Endothelial cell of umbilical vein (primary cell): ENCODE measurements at regions not wholly inside any gene's neighbourhood (a gene's known extent, or its start where the extent isn't known, plus 50 kb on each side); places are given as distances from the start of the nearest gene placed in this dataset.

Experiments used
- BruUV-seq: library from RNA; stranded (reverse); fragments of 400-500 nt; replicated peaks from 2 replicates; lab custom pipeline; 2021; lab: Mats Ljungman, UMichigan
- CTCF ChIA-PET: fragments of 300-600, 350-600 bp; sonication (Branson Sonifier 250); formaldehyde crosslinking; loops from one replicate; lab custom pipeline; 2021; ENCODE audit warnings: antibody characterized with exemption, inconsistent platforms; lab: Charles Lee
- POLR2A ChIA-PET: fragments of 300-600, 350-600 bp; sonication (Branson Sonifier 250); formaldehyde crosslinking; loops from one replicate; lab custom pipeline; 2021; ENCODE audit warnings: antibody characterized with exemption, inconsistent platforms; lab: Charles Lee
- DNase-seq: peaks from one replicate; pipeline ENCODE4 v3.0.0-alpha.2; 2011; ENCODE audit warnings: low read depth, low spot score
- FAIRE-seq: peaks from 2 replicates; lab custom pipeline; 2011; peaks lifted over from hg19 to GRCh38; lab: Jason Lieb, UNC
- H2AFZ ChIP-seq: 2 replicates; pipeline ENCODE4 v1.6.0; 2012; ENCODE audit warnings: low read depth, low read length, control low read depth, inconsistent platforms
- H3K27ac ChIP-seq: 2 replicates; pipeline ENCODE4 v1.5.1; 2011; ENCODE audit warnings: low read depth, mild to moderate bottlenecking, control low read depth, low read length, moderate library complexity; ENCODE audit not compliant: insufficient read depth
- H3K27me3 ChIP-seq, 2 experiments: 2 replicates each; pipeline versions ENCODE4 v1.6.0 to v1.6.1; 2011; ENCODE audit warnings: low read length in 2 of 2, mixed read lengths in 1 of 2; ENCODE audit not compliant: control insufficient read depth in 2 of 2, insufficient read depth in 2 of 2
- H3K36me3 ChIP-seq, 2 experiments: 2 replicates in 1 of 2; 3 replicates in 1 of 2; pipeline ENCODE4 v1.5.1; 2011; ENCODE audit warnings: low read length in 2 of 2, mild to moderate bottlenecking in 1 of 2, moderate library complexity in 1 of 2; ENCODE audit not compliant: control insufficient read depth in 2 of 2, insufficient read depth in 2 of 2; ENCODE audit errors: extremely low read depth in 1 of 2
- H3K4me1 ChIP-seq: 3 replicates; pipeline ENCODE4 v1.5.1; 2011; ENCODE audit warnings: mild to moderate bottlenecking, low read length; ENCODE audit not compliant: control insufficient read depth, insufficient read depth; ENCODE audit errors: extremely low read depth
- H3K4me2 ChIP-seq: 2 replicates; pipeline ENCODE4 v1.6.1; 2011; ENCODE audit warnings: low read length, control low read depth, mixed read lengths; ENCODE audit not compliant: insufficient read depth
- H3K4me3 ChIP-seq, 3 experiments: fragments of 200-600 bp in 1 of 3; sonication (generic), shearing (Covaris generic) in 1 of 3; replicated peaks in 1 of 3; 2 replicates each; pipeline ENCODE4 v1.5.1; 2011 to 2016; ENCODE audit warnings: control low read depth in 3 of 3, low read length in 3 of 3, mild to moderate bottlenecking in 2 of 3, inconsistent platforms in 1 of 3, low read depth in 1 of 3, moderate library complexity in 1 of 3; ENCODE audit not compliant: insufficient read depth in 1 of 3
- H3K79me2 ChIP-seq: 2 replicates; pipeline ENCODE4 v1.6.0; 2012; ENCODE audit warnings: low read length, inconsistent platforms; ENCODE audit not compliant: control insufficient read depth, insufficient read depth
- H3K9ac ChIP-seq: replicated peaks from 2 replicates; pipeline ENCODE3; 2011; ENCODE audit warnings: low read length, control low read depth; ENCODE audit not compliant: insufficient read depth; ENCODE audit errors: extremely low read depth
- H3K9me1 ChIP-seq: replicated peaks from 3 replicates; pipeline ENCODE4 v1.6.0; 2011; ENCODE audit warnings: mild to moderate bottlenecking, low read length; ENCODE audit not compliant: control insufficient read depth, insufficient read depth; ENCODE audit errors: extremely low read depth
- H3K9me3 ChIP-seq: replicated peaks from 2 replicates; pipeline ENCODE4 v1.5.1; 2012; ENCODE audit warnings: low read length, inconsistent platforms; ENCODE audit not compliant: control insufficient read depth, insufficient read depth
- H4K20me1 ChIP-seq: replicated peaks from 2 replicates; pipeline ENCODE3; 2011; ENCODE audit warnings: mild to moderate bottlenecking, low read length; ENCODE audit not compliant: control insufficient read depth, insufficient read depth; ENCODE audit errors: extremely low read depth
- CTCF ChIP-seq, 2 donors: IDR thresholded peaks; 1 replicate in 1 of 2; 2 replicates in 1 of 2; pipeline ENCODE4 v1.5.1; 2011; ENCODE audit warnings: low read length in 2 of 2, mild to moderate bottlenecking in 2 of 2, moderate library complexity in 2 of 2, control low read depth in 1 of 2, inconsistent platforms in 1 of 2, low read depth in 1 of 2; ENCODE audit not compliant: insufficient read depth in 1 of 2; ENCODE audit errors: extremely low read depth in 1 of 2
- EZH2 ChIP-seq: IDR thresholded peaks from 2 replicates; pipeline ENCODE4 v1.6.1; 2012; ENCODE audit warnings: borderline replicate concordance, low read depth, mild to moderate bottlenecking, moderate library complexity, low read length, inconsistent platforms; ENCODE audit not compliant: severe bottlenecking
- FOS ChIP-seq: IDR thresholded peaks from 2 replicates; pipeline ENCODE4 v1.6.1; 2011; ENCODE audit warnings: mild to moderate bottlenecking, low read length, moderate library complexity, borderline replicate concordance; ENCODE audit not compliant: insufficient read depth
- GATA2 ChIP-seq: IDR thresholded peaks from 2 replicates; pipeline ENCODE4 v1.7.0; 2011; ENCODE audit warnings: low read depth, mild to moderate bottlenecking, moderate library complexity, mixed read lengths, low read length; ENCODE audit not compliant: insufficient read length, insufficient read depth
- JUN ChIP-seq: IDR thresholded peaks from 2 replicates; pipeline ENCODE4 v1.6.1; 2011; ENCODE audit warnings: borderline replicate concordance, low read depth; ENCODE audit not compliant: insufficient read length, insufficient read depth
- MAX ChIP-seq: IDR thresholded peaks from 2 replicates; pipeline ENCODE4 v1.6.1; 2011; ENCODE audit not compliant: insufficient read depth, insufficient read length
- MYC ChIP-seq: IDR thresholded peaks from one replicate; pipeline ENCODE4 v1.6.1; 2011; ENCODE audit warnings: mild to moderate bottlenecking, low read depth, low read length
- POLR2A ChIP-seq: IDR thresholded peaks from 2 replicates; pipeline ENCODE4 v1.6.1; 2012; ENCODE audit warnings: low read depth, mild to moderate bottlenecking, control low read depth, low read length
- POLR2AphosphoS5 ChIP-seq: IDR thresholded peaks from 2 replicates; pipeline ENCODE4 v1.6.1; 2012; ENCODE audit warnings: low read depth, mild to moderate bottlenecking, control low read depth, low read length, moderate library complexity; ENCODE audit not compliant: insufficient read depth
- dilution Hi-C: fragments of 300-500 bp; cut with MboI; formaldehyde crosslinking; loops from one replicate; pipeline ENCODE4 v1.15.0; 2019; ENCODE audit warnings: low sequenced_read_pairs; ENCODE audit not compliant: extremely low pct_ligation_motif_present
- intact Hi-C: fragments of 100-400 bp; cut with micrococcal nuclease; formaldehyde crosslinking; loops from one replicate; pipeline ENCODE4 v1.10.0; 2022

GRCh38 chr4:163618845-163619244 lies 124.4 kb downstream of the TMA16 start:
- BruUV-seq = no TSS peak
- H2AFZ ChIP-seq = no peak overlapping the region
- ChIA-PET POLR2A (no interaction called here), CTCF (no interaction called here)
- no peaks in the 10 kb centered on the region for H4K20me1 ChIP-seq
- no peak overlapping the region for H3K9ac ChIP-seq
- no peaks in the 10 kb centered on the region for H3K79me2 ChIP-seq
- no peaks in the 10 kb centered on the region for H3K9me3 ChIP-seq
- H3K9me1 ChIP-seq = no peaks in the 10 kb centered on the region
- intact Hi-C loops (no loop called here), dilution Hi-C loops (no loop called here)
- H3K36me3 ChIP-seq = no peaks in the 10 kb centered on the region
- H3K4me1 ChIP-seq = no peaks in the 10 kb centered on the region
- H3K27me3 ChIP-seq = no peaks in the 10 kb centered on the region
- FAIRE-seq (no peak), DNase-seq (no peak)
- H3K4me3 ChIP-seq = no peak overlapping the region
- no peak for TF ChIP-seq EZH2
- no peak for TF ChIP-seq CTCF (IDR thresholded peaks at IDR 0.05; ENCODE audit: extremely low read depth in 1 of 2, insufficient read depth in 1 of 2, low read depth in 1 of 2, low read length in 2 of 2)
- no peak for TF ChIP-seq JUN
- no peak for TF ChIP-seq FOS
- no peak overlapping the region for H3K4me2 ChIP-seq
- H3K27ac ChIP-seq = no peak overlapping the region

GRCh38 chr4:163620738-163621137 lies 126.2 kb downstream of the TMA16 start:
- TF ChIP-seq EZH2 = no peak
- TF ChIP-seq MAX = no peak
- TF ChIP-seq POLR2A = no peak
- TF ChIP-seq MYC = no peak
- no peak for TF ChIP-seq GATA2
- TF ChIP-seq JUN = no peak
- TF ChIP-seq CTCF (IDR thresholded peaks at IDR 0.05; ENCODE audit: extremely low read depth in 1 of 2, insufficient read depth in 1 of 2, low read depth in 1 of 2, low read length in 2 of 2) = no peak
- no peak for TF ChIP-seq FOS
- TF ChIP-seq POLR2AphosphoS5 = no peak
- no peak overlapping the region for H3K4me3 ChIP-seq
- ChIA-PET CTCF (no interaction called here), POLR2A (no interaction called here)
- no peak for FAIRE-seq
- no peaks in the 10 kb centered on the region for H4K20me1 ChIP-seq
- H2AFZ ChIP-seq = no peak overlapping the region
- no peak overlapping the region for H3K9ac ChIP-seq
- no peaks in the 10 kb centered on the region for H3K9me1 ChIP-seq
- H3K27me3 ChIP-seq = no peaks in the 10 kb centered on the region
- dilution Hi-C loops = no loop called here
- intact Hi-C loops = no loop called here
- no TSS peak for BruUV-seq
- H3K36me3 ChIP-seq = no peaks in the 10 kb centered on the region
- H3K4me1 ChIP-seq = no peaks in the 10 kb centered on the region
- no peak overlapping the region for H3K4me2 ChIP-seq
- H3K79me2 ChIP-seq = no peaks in the 10 kb centered on the region
- DNase-seq = no peak
- peaks cover 2% of the 10 kb centered on the region for H3K9me3 ChIP-seq
- H3K27ac ChIP-seq = no peak overlapping the region
